ENCODE measurements at regions not wholly inside any gene's neighbourhood (a gene's known extent, or its start where the extent isn't known, plus 50 kb on each side); places are given as distances from the start of the nearest gene placed in this dataset.

DNA sequence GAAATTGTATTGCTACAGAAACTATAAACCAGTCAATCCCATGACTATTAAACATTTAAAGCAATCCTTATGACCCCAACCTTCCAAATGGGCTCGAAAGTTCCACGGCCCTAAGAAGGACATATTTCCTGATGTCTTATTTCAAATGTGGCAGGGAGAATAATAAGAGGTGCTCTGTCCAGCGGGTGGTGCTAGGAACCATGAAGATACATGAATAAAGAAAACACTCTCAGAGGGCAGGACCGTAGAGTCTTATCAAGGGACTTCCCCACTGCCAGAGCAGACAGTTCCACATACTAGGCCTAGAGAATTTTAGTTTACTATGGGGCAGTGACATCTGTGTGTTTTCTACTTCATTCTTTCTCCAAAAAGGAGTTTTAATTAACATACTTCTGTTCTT lies 187.1 kb upstream of the PIK3C3 start:
- TF ChIP-seq, protein P1, sequence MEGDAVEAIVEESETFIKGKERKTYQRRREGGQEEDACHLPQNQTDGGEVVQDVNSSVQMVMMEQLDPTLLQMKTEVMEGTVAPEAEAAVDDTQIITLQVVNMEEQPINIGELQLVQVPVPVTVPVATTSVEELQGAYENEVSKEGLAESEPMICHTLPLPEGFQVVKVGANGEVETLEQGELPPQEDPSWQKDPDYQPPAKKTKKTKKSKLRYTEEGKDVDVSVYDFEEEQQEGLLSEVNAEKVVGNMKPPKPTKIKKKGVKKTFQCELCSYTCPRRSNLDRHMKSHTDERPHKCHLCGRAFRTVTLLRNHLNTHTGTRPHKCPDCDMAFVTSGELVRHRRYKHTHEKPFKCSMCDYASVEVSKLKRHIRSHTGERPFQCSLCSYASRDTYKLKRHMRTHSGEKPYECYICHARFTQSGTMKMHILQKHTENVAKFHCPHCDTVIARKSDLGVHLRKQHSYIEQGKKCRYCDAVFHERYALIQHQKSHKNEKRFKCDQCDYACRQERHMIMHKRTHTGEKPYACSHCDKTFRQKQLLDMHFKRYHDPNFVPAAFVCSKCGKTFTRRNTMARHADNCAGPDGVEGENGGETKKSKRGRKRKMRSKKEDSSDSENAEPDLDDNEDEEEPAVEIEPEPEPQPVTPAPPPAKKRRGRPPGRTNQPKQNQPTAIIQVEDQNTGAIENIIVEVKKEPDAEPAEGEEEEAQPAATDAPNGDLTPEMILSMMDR (IDR thresholded peaks at IDR 0.05; ENCODE audit: insufficient read depth, low read depth, low read length): peak; percentile 21
- TF ChIP-seq EZH2 (IDR thresholded peaks at IDR 0.05; ENCODE audit: insufficient read depth, low read length): no peak
